GM18498 (cell line): ENCODE measurements at regions not wholly inside any gene's neighbourhood (a gene's known extent, or its start where the extent isn't known, plus 50 kb on each side); places are given as distances from the start of the nearest gene placed in this dataset.

Experiments used
- ATAC-seq: cut with Tn5 transposase; IDR thresholded peaks from one replicate; pipeline ENCODE4 v1.9.1; 2021; ENCODE audit warnings: mild to moderate bottlenecking, moderate library complexity; ENCODE audit not compliant: unreplicated experiment

- ATAC-seq: no peak
Measured at GRCh38 chr18:39976771-39977170, 1978.3 kb upstream of the PIK3C3 start.

- ATAC-seq: no peak
Measured at GRCh38 chr18:39972521-39972920, 1982.5 kb upstream of the PIK3C3 start.

- no peak for ATAC-seq
Measured at GRCh38 chr18:39969803-39970494, 1985.1 kb upstream of the PIK3C3 start.

- ATAC-seq: no peak
Measured at GRCh38 chr18:39966275-39966674, 1988.8 kb upstream of the PIK3C3 start.

GRCh38 chr18:39962546-39962945, 1992.5 kb upstream of the PIK3C3 start:
- ATAC-seq: no peak

GRCh38 chr18:39960550-39960949, 1994.5 kb upstream of the PIK3C3 start:
- no peak for ATAC-seq

- no peak for ATAC-seq
Measured at GRCh38 chr18:39959839-39960238, 1995.2 kb upstream of the PIK3C3 start.

- ATAC-seq: no peak
Measured at GRCh38 chr18:39958876-39959275, 1996.2 kb upstream of the PIK3C3 start.

- ATAC-seq: no peak
Measured at GRCh38 chr18:39952816-39953215, 2002.2 kb upstream of the PIK3C3 start.

GRCh38 chr18:39951142-39951720, 2003.8 kb upstream of the PIK3C3 start:
- ATAC-seq: no peak

GRCh38 chr18:39946623-39947061, 2008.4 kb upstream of the PIK3C3 start:
- no peak for ATAC-seq

GRCh38 chr18:39945076-39945475, 2010.0 kb upstream of the PIK3C3 start:
- no peak for ATAC-seq

GRCh38 chr18:39942702-39943101, 2012.3 kb upstream of the PIK3C3 start:
- ATAC-seq: no peak

GRCh38 chr18:39938676-39939608, 2016.1 kb upstream of the PIK3C3 start:
- ATAC-seq: no peak

- ATAC-seq: no peak
Measured at GRCh38 chr18:39935598-39935997, 2019.4 kb upstream of the PIK3C3 start.

- no peak for ATAC-seq
Measured at GRCh38 chr18:39918847-39919246, 2036.2 kb upstream of the PIK3C3 start.

- ATAC-seq: no peak
Measured at GRCh38 chr18:39913672-39914366, 2041.2 kb upstream of the PIK3C3 start.

- no peak for ATAC-seq
Measured at GRCh38 chr18:39911716-39912115, 2043.3 kb upstream of the PIK3C3 start.

GRCh38 chr18:39909706-39910105, 2045.3 kb upstream of the PIK3C3 start:
- no peak for ATAC-seq

GRCh38 chr18:39886136-39886535, 2068.9 kb upstream of the PIK3C3 start:
- ATAC-seq: no peak

GRCh38 chr18:39872651-39873050, 2082.4 kb upstream of the PIK3C3 start:
- no peak for ATAC-seq
